Activated B cell treated with CpG ODN at 0.5 μM for 24 hours (primary cell): ENCODE measurements at regions not wholly inside any gene's neighbourhood (a gene's known extent, or its start where the extent isn't known, plus 50 kb on each side); places are given as distances from the start of the nearest gene placed in this dataset.

Experiments used
- ATAC-seq: fragments of 200-7000 bp; cut with Tn5 transposase; one replicate; pipeline ENCODE4 v1.10.0; 2021; ENCODE audit warnings: low read depth, mild to moderate bottlenecking, moderate library complexity
- CTCF ChIA-PET: fragments of 350-600 bp; sonication (Branson Sonifier 250); formaldehyde crosslinking; loops from one replicate; lab custom pipeline; 2021; ENCODE audit warnings: antibody characterized with exemption; lab: Charles Lee
- POLR2A ChIA-PET: fragments of 350-600 bp; sonication (Branson Sonifier 250); formaldehyde crosslinking; loops from one replicate; lab custom pipeline; 2021; ENCODE audit warnings: antibody characterized with exemption; lab: Charles Lee
- DNase-seq: peaks from one replicate; pipeline ENCODE4 v3.0.0; 2022
- H3K27ac Mint-ChIP-seq: one replicate; pipeline ENCODE4 v1.8.0; 2020; ENCODE audit warnings: mixed read lengths
- H3K27me3 Mint-ChIP-seq: one replicate; pipeline ENCODE4 v1.8.0; 2021; ENCODE audit warnings: mixed read lengths
- H3K36me3 Mint-ChIP-seq: one replicate; pipeline ENCODE4 v1.8.0; 2021; ENCODE audit warnings: low read depth, mixed read lengths
- H3K4me1 Mint-ChIP-seq: one replicate; pipeline ENCODE4 v1.8.0; 2021; ENCODE audit warnings: mixed read lengths
- H3K4me3 Mint-ChIP-seq: one replicate; pipeline ENCODE4 v1.8.0; 2020; ENCODE audit warnings: mild to moderate bottlenecking, mixed read lengths
- H3K9me3 Mint-ChIP-seq: one replicate; pipeline ENCODE4 v1.8.0; 2020; ENCODE audit warnings: mixed read lengths
- CTCF ChIP-seq: fragments of 200-600 bp; IDR thresholded peaks from one replicate; pipeline ENCODE4 v1.8.0; 2022; ENCODE audit warnings: antibody characterized with exemption, mild to moderate bottlenecking
- intact Hi-C: fragments of 100-400 bp; cut with micrococcal nuclease; formaldehyde crosslinking; loops from one replicate; pipeline ENCODE4 v1.15.1; 2024

- ChIA-PET CTCF (no interaction called here), POLR2A (no interaction called here)
- no peaks in the 10 kb centered on the region for H3K9me3 Mint-ChIP-seq
- H3K4me3 Mint-ChIP-seq, result no peak overlapping the region
- TF ChIP-seq CTCF, result no peak
- intact Hi-C loops, result no loop called here
- ATAC-seq (no peak), DNase-seq (no peak)
- H3K27ac Mint-ChIP-seq, result no peak overlapping the region
- H3K36me3 Mint-ChIP-seq, result no peaks in the 10 kb centered on the region
- no peaks in the 10 kb centered on the region for H3K4me1 Mint-ChIP-seq
- H3K27me3 Mint-ChIP-seq, result no peaks in the 10 kb centered on the region
Observed at GRCh38 chr14:30340495-30340894, 218.5 kb upstream of the G2E3 start.

GRCh38 chr14:30345511-30345910 lies 213.4 kb upstream of the G2E3 start:
- no peak for TF ChIP-seq CTCF
- no peaks in the 10 kb centered on the region for H3K9me3 Mint-ChIP-seq
- H3K36me3 Mint-ChIP-seq, result no peaks in the 10 kb centered on the region
- ATAC-seq, result no peak
- H3K27me3 Mint-ChIP-seq, result no peaks in the 10 kb centered on the region
- intact Hi-C loops, result no loop called here
- H3K27ac Mint-ChIP-seq, result no peak overlapping the region
- H3K4me1 Mint-ChIP-seq, result no peaks in the 10 kb centered on the region
- no peak overlapping the region for H3K4me3 Mint-ChIP-seq
- ChIA-PET CTCF (no interaction called here), POLR2A (no interaction called here)
- DNase-seq, result no peak

GRCh38 chr14:30348445-30348844 lies 210.5 kb upstream of the G2E3 start:
- TF ChIP-seq CTCF, result no peak
- ChIA-PET CTCF (no interaction called here), POLR2A (no interaction called here)
- H3K4me3 Mint-ChIP-seq, result no peak overlapping the region
- ATAC-seq (no peak), DNase-seq (no peak)
- no peak overlapping the region for H3K27ac Mint-ChIP-seq
- no peaks in the 10 kb centered on the region for H3K4me1 Mint-ChIP-seq
- intact Hi-C loops, result no loop called here
- H3K27me3 Mint-ChIP-seq, result no peaks in the 10 kb centered on the region
- H3K9me3 Mint-ChIP-seq, result no peaks in the 10 kb centered on the region
- no peaks in the 10 kb centered on the region for H3K36me3 Mint-ChIP-seq

- Mint-ChIP-seq H3K36me3 (no peaks in the 10 kb centered on the region), H3K9me3 (no peaks in the 10 kb centered on the region), H3K27ac (no peak overlapping the region), H3K4me1 (no peaks in the 10 kb centered on the region), H3K4me3 (no peak overlapping the region), H3K27me3 (no peaks in the 10 kb centered on the region)
- CTCF ChIA-PET, result no interaction called here
- intact Hi-C loops, result no loop called here
- no peak for ATAC-seq
- POLR2A ChIA-PET, result no interaction called here
- TF ChIP-seq CTCF, result no peak
- DNase-seq, result no peak
Observed at GRCh38 chr14:30349520-30349919, 209.4 kb upstream of the G2E3 start.

GRCh38 chr14:30354439-30354838 lies 204.5 kb upstream of the G2E3 start:
- CTCF ChIA-PET, result no interaction called here
- Mint-ChIP-seq H3K27me3 (no peaks in the 10 kb centered on the region), H3K36me3 (no peaks in the 10 kb centered on the region), H3K4me3 (no peak overlapping the region), H3K9me3 (peaks cover under 1% of the 10 kb centered on the region), H3K27ac (no peak overlapping the region), H3K4me1 (no peaks in the 10 kb centered on the region)
- intact Hi-C loops, result no loop called here
- DNase-seq, result no peak
- TF ChIP-seq CTCF, result no peak
- ATAC-seq, result no peak
- POLR2A ChIA-PET, result no interaction called here
